ENCODE measurements at regions not wholly inside any gene's neighbourhood (a gene's known extent, or its start where the extent isn't known, plus 50 kb on each side); places are given as distances from the start of the nearest gene placed in this dataset.

GRCh38 chr1:67575861-67576260 lies 109.1 kb upstream of the GADD45A start:
- Mint-ChIP-seq H3K27ac (no peak overlapping the region), H3K4me3 (no peak overlapping the region), H3K9me3 (no peaks in the 10 kb centered on the region), H3K4me1 (peaks cover 5 to 8% of the 10 kb centered on the region in 2 experiments), H3K36me3 (ENCODE audit: insufficient read depth in 1 of 3, low read depth in 3 of 3) (no peaks in the 10 kb centered on the region), H3K27me3 (ENCODE audit: low read depth) (peaks cover 2% of the 10 kb centered on the region; the same call in 1 of the 2 replicates)
- Histone ChIP-seq H3K79me1 (ENCODE audit: insufficient read depth, low read depth, low read length, poor library complexity, severe bottlenecking) (no peaks in the 10 kb centered on the region), H2AFZ (ENCODE audit: low read length) (no peak overlapping the region), H3K23ac (ENCODE audit: insufficient read length, low read depth, low read length) (no peak overlapping the region), H2BK20ac (ENCODE audit: low read depth, low read length, poor library complexity, severe bottlenecking) (no peak overlapping the region), H3K4me1 (ENCODE audit: insufficient read depth, low read length) (no peaks in the 10 kb centered on the region), H2BK12ac (ENCODE audit: insufficient read length, low read depth, low read length) (no peak overlapping the region), H2BK5ac (ENCODE audit: insufficient read length, low read length) (no peak overlapping the region), H2AK5ac (ENCODE audit: insufficient read length, low read length) (no peak overlapping the region), H3K9ac (ENCODE audit: extremely low read depth, insufficient read length, low read length) (no peak overlapping the region), H3K56ac (ENCODE audit: insufficient read length, low read depth, low read length) (no peak overlapping the region), H2BK15ac (ENCODE audit: low read depth, low read length) (no peak overlapping the region), H3K27me3 (ENCODE audit: insufficient read depth, low read length) (no peaks in the 10 kb centered on the region), H3K23me2 (ENCODE audit: insufficient read length, low read depth, low read length, poor library complexity, severe bottlenecking) (no peaks in the 10 kb centered on the region), H3K18ac (ENCODE audit: insufficient read length, low read depth, low read length) (no peak overlapping the region), H3K4me2 (ENCODE audit: insufficient read depth, insufficient read length, low read length) (no peak overlapping the region), H3K4ac (ENCODE audit: low read depth, low read length) (no peak overlapping the region), H4K91ac (ENCODE audit: insufficient read length, low read depth, low read length) (no peak overlapping the region), H3K27ac (ENCODE audit: insufficient read length, low read depth, low read length) (no peak overlapping the region), H2BK120ac (ENCODE audit: low read depth, low read length, poor library complexity, severe bottlenecking) (no peak overlapping the region), H4K5ac (ENCODE audit: insufficient read length, low read depth, low read length) (no peak overlapping the region), H3T11ph (ENCODE audit: low read length) (no peak overlapping the region), H3K9me3 (ENCODE audit: control insufficient read depth, low read depth, low read length) (no peaks in the 10 kb centered on the region), H3K14ac (ENCODE audit: insufficient read depth, low read length) (no peak overlapping the region), H4K8ac (replicated peaks; ENCODE audit: insufficient read length, low read depth, low read length) (no peak overlapping the region), H4K20me1 (ENCODE audit: control insufficient read depth, insufficient read depth, insufficient read length) (no peaks in the 10 kb centered on the region), H3K79me2 (ENCODE audit: insufficient read depth, low read length) (no peaks in the 10 kb centered on the region; the same call in 1 of the 2 replicates)
- DNase-seq = no peak
- TF ChIP-seq CTCF (conservative IDR thresholded peaks at IDR 0.05) = no peak
- WGBS (ENCODE audit: extremely low coverage, insufficient read length, low lambda C conversion rate) = no CpG with 5 or more reads among the region's 2 CpGs

Data from H9 (cell line).